ENCODE measurements at regions not wholly inside any gene's neighbourhood (a gene's known extent, or its start where the extent isn't known, plus 50 kb on each side); places are given as distances from the start of the nearest gene placed in this dataset.

DNA sequence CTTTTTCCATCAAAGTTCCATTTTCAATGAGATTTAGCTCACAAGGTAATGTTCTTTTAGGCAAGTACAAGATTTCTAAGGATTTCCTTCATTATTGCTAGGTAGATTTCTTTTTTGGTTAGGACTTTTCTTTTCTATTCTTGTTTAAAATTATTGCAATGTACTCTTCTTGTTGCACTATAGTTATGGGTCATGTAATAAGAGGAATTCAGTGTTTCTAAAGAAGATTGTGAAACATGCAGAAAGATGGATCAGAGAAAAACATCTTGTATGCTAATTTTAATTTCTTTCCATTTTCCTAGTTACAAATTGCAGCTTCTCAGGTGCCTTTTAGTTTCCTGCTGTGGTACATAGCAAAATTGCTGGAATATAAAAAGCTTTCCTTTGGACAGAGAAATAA, 56.1 kb downstream of the BTG1 start:
- Histone ChIP-seq H4K20me1 (ENCODE audit: control insufficient read depth, insufficient read depth, low read length, poor library complexity, severe bottlenecking) (no peaks in the 10 kb centered on the region), H3K36me3 (replicated peaks in 1 of 2; ENCODE audit: control extremely low read depth in 1 of 2, control insufficient read depth in 1 of 2, extremely low read depth in 1 of 2, insufficient read depth in 2 of 2, low read length in 1 of 2) (no peaks in the 10 kb centered on the region), H3K9ac (ENCODE audit: low read length) (no peak overlapping the region), H3K4me3 (ENCODE audit: control extremely low read depth in 1 of 5, extremely low read depth in 1 of 5, insufficient read depth in 1 of 5, low read depth in 2 of 5, low read length in 4 of 5) (no peak overlapping the region), H3K4me2 (replicated peaks; ENCODE audit: low read depth, low read length, poor library complexity, severe bottlenecking) (no peak overlapping the region), H2AFZ (ENCODE audit: insufficient read depth, low read depth, low read length, poor library complexity, severe bottlenecking) (no peak overlapping the region), H3K27me3 (replicated peaks in 1 of 4; ENCODE audit: control extremely low read depth in 1 of 4, control insufficient read depth in 3 of 4, insufficient read depth in 4 of 4, low read length in 3 of 4) (no peaks in the 10 kb centered on the region), H3K27ac (ENCODE audit: low read length in 2 of 2) (no peak overlapping the region), H3K79me2 (ENCODE audit: control insufficient read depth, insufficient read depth, low read length) (no peaks in the 10 kb centered on the region), H3K4me1 (ENCODE audit: control insufficient read depth in 2 of 2, insufficient read depth in 2 of 2, low read length in 2 of 2) (peaks cover 7 to 8% of the 10 kb centered on the region in 2 donors), H3K9me3 (ENCODE audit: control extremely low read depth in 1 of 3, control insufficient read depth in 2 of 3, insufficient read depth in 1 of 3, low read length in 2 of 3) (no peaks in the 10 kb centered on the region)
- Mint-ChIP-seq H3K27me3 (no peaks in the 10 kb centered on the region), H3K9me3 (ENCODE audit: insufficient read depth) (no peaks in the 10 kb centered on the region), H3K27ac (no peak overlapping the region), H3K4me1 (peaks cover 20% of the 10 kb centered on the region), H3K4me3 (no peak overlapping the region)
- ChIA-PET POLR2A (no interaction called here), CTCF (interaction anchor here (1.0 kb wide), 1 partner anchor 11 kb away, joined by 3 read pairs; no protein-coding TSS in a partner anchor)
- TF ChIP-seq EZH2 (IDR thresholded peaks at IDR 0.05; ENCODE audit: borderline replicate concordance, insufficient read depth, low read depth, low read length, poor library complexity, severe bottlenecking) = no peak
- TF ChIP-seq, protein P1, sequence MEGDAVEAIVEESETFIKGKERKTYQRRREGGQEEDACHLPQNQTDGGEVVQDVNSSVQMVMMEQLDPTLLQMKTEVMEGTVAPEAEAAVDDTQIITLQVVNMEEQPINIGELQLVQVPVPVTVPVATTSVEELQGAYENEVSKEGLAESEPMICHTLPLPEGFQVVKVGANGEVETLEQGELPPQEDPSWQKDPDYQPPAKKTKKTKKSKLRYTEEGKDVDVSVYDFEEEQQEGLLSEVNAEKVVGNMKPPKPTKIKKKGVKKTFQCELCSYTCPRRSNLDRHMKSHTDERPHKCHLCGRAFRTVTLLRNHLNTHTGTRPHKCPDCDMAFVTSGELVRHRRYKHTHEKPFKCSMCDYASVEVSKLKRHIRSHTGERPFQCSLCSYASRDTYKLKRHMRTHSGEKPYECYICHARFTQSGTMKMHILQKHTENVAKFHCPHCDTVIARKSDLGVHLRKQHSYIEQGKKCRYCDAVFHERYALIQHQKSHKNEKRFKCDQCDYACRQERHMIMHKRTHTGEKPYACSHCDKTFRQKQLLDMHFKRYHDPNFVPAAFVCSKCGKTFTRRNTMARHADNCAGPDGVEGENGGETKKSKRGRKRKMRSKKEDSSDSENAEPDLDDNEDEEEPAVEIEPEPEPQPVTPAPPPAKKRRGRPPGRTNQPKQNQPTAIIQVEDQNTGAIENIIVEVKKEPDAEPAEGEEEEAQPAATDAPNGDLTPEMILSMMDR (IDR thresholded peaks at IDR 0.05) = no peak
- DNase-seq (no peak), ATAC-seq (ENCODE audit: low read depth) (no peak)
- intact Hi-C loops (cut with micrococcal nuclease) = no loop called here

DNA sequence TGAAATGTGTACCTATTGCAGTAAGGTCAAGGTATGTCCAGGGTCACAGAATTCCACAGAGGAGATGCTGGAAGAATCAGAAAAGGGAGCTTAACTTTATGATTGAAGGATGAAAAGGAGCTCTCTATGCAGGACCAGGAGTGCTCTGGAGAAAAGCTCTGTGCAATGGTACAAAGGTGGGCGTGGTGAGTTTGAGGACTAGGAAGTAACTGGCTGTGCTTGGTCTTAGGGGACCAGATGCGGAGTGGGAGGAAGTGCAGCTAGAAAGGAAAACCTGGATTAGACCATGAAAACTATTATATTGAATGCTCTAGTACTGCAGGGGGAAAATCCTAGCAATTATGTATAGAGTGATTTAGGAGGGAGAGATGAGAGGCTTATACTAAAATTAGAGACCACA, 56.8 kb downstream of the BTG1 start:
- Histone ChIP-seq H3K4me2 (replicated peaks; ENCODE audit: low read depth, low read length, poor library complexity, severe bottlenecking) (no peak overlapping the region), H3K27me3 (replicated peaks in 1 of 4; ENCODE audit: control extremely low read depth in 1 of 4, control insufficient read depth in 3 of 4, insufficient read depth in 4 of 4, low read length in 3 of 4) (no peaks in the 10 kb centered on the region), H3K9ac (ENCODE audit: low read length) (no peak overlapping the region), H3K4me3 (ENCODE audit: control extremely low read depth in 1 of 5, extremely low read depth in 1 of 5, insufficient read depth in 1 of 5, low read depth in 2 of 5, low read length in 4 of 5) (no peak overlapping the region), H3K4me1 (ENCODE audit: control insufficient read depth in 2 of 2, insufficient read depth in 2 of 2, low read length in 2 of 2) (no peaks in the 10 kb centered on the region), H3K27ac (ENCODE audit: low read length in 2 of 2) (no peak overlapping the region), H3K36me3 (replicated peaks in 1 of 2; ENCODE audit: control extremely low read depth in 1 of 2, control insufficient read depth in 1 of 2, extremely low read depth in 1 of 2, insufficient read depth in 2 of 2, low read length in 1 of 2) (no peaks in the 10 kb centered on the region), H3K79me2 (ENCODE audit: control insufficient read depth, insufficient read depth, low read length) (no peaks in the 10 kb centered on the region), H2AFZ (ENCODE audit: insufficient read depth, low read depth, low read length, poor library complexity, severe bottlenecking) (no peak overlapping the region), H4K20me1 (ENCODE audit: control insufficient read depth, insufficient read depth, low read length, poor library complexity, severe bottlenecking) (no peaks in the 10 kb centered on the region), H3K9me3 (ENCODE audit: control extremely low read depth in 1 of 3, control insufficient read depth in 2 of 3, insufficient read depth in 1 of 3, low read length in 2 of 3) (peaks cover 0 to 1% (median 0%) of the 10 kb centered on the region in 3 donors)
- no peak for TF ChIP-seq EZH2 (IDR thresholded peaks at IDR 0.05; ENCODE audit: borderline replicate concordance, insufficient read depth, low read depth, low read length, poor library complexity, severe bottlenecking)
- TF ChIP-seq, protein P1 (IDR thresholded peaks at IDR 0.05) = no peak
- H3K4me1 Mint-ChIP-seq = peaks cover 16% of the 10 kb centered on the region
- ChIA-PET CTCF (interaction anchor here (0.7 to 1.0 kb wide), 2 partner anchors 11 to 277 kb away, joined by 3 read pairs; no protein-coding TSS in a partner anchor), POLR2A (interaction anchor here (0.7 kb wide), 1 partner anchor 13 kb away, joined by 7 read pairs; no protein-coding TSS in a partner anchor)
- no peak for ATAC-seq (ENCODE audit: low read depth)
- no peak overlapping the region for H3K4me3 Mint-ChIP-seq
- H3K27me3 Mint-ChIP-seq = no peaks in the 10 kb centered on the region
- H3K9me3 Mint-ChIP-seq (ENCODE audit: insufficient read depth) = no peaks in the 10 kb centered on the region
- DNase-seq = no peak
- intact Hi-C loops (cut with micrococcal nuclease) = no loop called here
- WGBS (ENCODE audit: insufficient coverage) = 100% methylated on average over 1 of the region's 2 CpGs
- H3K27ac Mint-ChIP-seq = no peak overlapping the region
